GM23248 (cell line): ENCODE measurements at regions not wholly inside any gene's neighbourhood (a gene's known extent, or its start where the extent isn't known, plus 50 kb on each side); places are given as distances from the start of the nearest gene placed in this dataset.

Experiments used
- EZH2 ChIP-seq: fragments of 200-600 bp; sonication (generic); IDR thresholded peaks from 2 replicates; pipeline ENCODE4 v1.6.1; 2018; ENCODE audit warnings: antibody characterized with exemption, mild to moderate bottlenecking; ENCODE audit not compliant: insufficient read depth, poor library complexity, severe bottlenecking
- EZH2phosphoT487 ChIP-seq: fragments of 200-600 bp; sonication (generic); IDR thresholded peaks from 2 replicates; pipeline ENCODE4 v1.6.1; 2018; ENCODE audit warnings: antibody characterized with exemption, moderate library complexity, mild to moderate bottlenecking, low read depth; ENCODE audit not compliant: insufficient read depth

DNA sequence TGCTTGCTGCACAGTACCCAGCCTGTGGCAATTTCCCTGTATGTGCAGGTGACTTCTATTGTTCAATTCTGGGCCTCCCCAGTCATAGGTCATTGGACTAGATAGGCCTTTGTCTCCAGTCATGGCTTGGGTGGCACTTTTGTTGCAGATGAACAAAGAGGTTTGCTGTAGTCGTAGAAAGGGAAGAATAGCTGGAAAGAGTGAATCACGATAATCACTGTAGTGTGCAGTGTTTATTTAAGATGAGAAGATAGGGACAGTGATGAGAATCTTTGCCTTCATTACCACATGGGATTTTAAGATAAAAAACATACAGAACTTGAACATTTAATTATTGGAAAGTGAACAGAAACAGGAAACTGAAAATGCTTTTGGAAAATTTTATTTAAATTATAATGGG lies 156.1 kb upstream of the CYRIA start:
- TF ChIP-seq EZH2 (no peak), EZH2phosphoT487 (no peak)
